Peyer's patch (tissue), 4 donors: ENCODE measurements at regions not wholly inside any gene's neighbourhood (a gene's known extent, or its start where the extent isn't known, plus 50 kb on each side); places are given as distances from the start of the nearest gene placed in this dataset.
A peak's percentile ranks its signal among the peaks of the same experiment; 100 is the strongest.

ENCODE experiments used
- DNase-seq, 3 donors: peaks; one replicate each; pipeline ENCODE4 v3.0.0-alpha.2; 2017 to 2019
- H3K27ac ChIP-seq, 4 donors: fragments of 200-600 bp; sonication (generic); one replicate each; pipeline ENCODE4 v1.5.1; 2016 to 2019
- H3K27me3 ChIP-seq, 2 donors: fragments of 200-600 bp; sonication (generic); one replicate each; pipeline ENCODE4 v1.5.1; 2019
- H3K36me3 ChIP-seq, 3 donors: fragments of 200-600 bp; sonication (generic); one replicate each; pipeline ENCODE4 v1.5.1; 2016 to 2019
- H3K4me1 ChIP-seq, 4 donors: fragments of 200-600 bp; sonication (generic); one replicate each; pipeline ENCODE4 v1.5.1; 2016 to 2019
- H3K4me3 ChIP-seq, 4 donors: fragments of 200-600 bp; sonication (generic); 1 replicate in 3 of 4; 2 replicates in 1 of 4; pipeline ENCODE4 v1.5.1; 2016 to 2019; ENCODE audit warnings: mild to moderate bottlenecking in 1 of 4
- H3K9me3 ChIP-seq, 4 donors: fragments of 200-600 bp; sonication (generic); one replicate each; pipeline ENCODE4 v1.5.1; 2016 to 2019; ENCODE audit warnings: mild to moderate bottlenecking in 1 of 4
- POLR2A ChIP-seq, 2 donors: fragments of 450-650 bp; IDR thresholded peaks; one replicate each; pipeline ENCODE4 v1.5.1; 2017; ENCODE audit warnings: antibody characterized with exemption in 2 of 2, mild to moderate bottlenecking in 2 of 2, moderate library complexity in 2 of 2
- TF ChIP-seq, protein P1 (sequence below), 6 experiments: fragments of 450-650 bp in 4 of 6; fragments of 200-600 bp in 2 of 6; sonication (generic) in 1 of 6; IDR thresholded peaks; one replicate each; pipeline ENCODE4 v1.5.1; 2017 to 2019; ENCODE audit warnings: antibody characterized with exemption in 6 of 6, mild to moderate bottlenecking in 3 of 6, moderate library complexity in 1 of 6

- H3K4me3 ChIP-seq, result no peak overlapping the region
- H3K27me3 ChIP-seq, result no peaks in the 10 kb centered on the region
- H3K36me3 ChIP-seq, result no peaks in the 10 kb centered on the region
- no peak for DNase-seq
- TF ChIP-seq, protein P1, sequence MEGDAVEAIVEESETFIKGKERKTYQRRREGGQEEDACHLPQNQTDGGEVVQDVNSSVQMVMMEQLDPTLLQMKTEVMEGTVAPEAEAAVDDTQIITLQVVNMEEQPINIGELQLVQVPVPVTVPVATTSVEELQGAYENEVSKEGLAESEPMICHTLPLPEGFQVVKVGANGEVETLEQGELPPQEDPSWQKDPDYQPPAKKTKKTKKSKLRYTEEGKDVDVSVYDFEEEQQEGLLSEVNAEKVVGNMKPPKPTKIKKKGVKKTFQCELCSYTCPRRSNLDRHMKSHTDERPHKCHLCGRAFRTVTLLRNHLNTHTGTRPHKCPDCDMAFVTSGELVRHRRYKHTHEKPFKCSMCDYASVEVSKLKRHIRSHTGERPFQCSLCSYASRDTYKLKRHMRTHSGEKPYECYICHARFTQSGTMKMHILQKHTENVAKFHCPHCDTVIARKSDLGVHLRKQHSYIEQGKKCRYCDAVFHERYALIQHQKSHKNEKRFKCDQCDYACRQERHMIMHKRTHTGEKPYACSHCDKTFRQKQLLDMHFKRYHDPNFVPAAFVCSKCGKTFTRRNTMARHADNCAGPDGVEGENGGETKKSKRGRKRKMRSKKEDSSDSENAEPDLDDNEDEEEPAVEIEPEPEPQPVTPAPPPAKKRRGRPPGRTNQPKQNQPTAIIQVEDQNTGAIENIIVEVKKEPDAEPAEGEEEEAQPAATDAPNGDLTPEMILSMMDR (IDR thresholded peaks at IDR 0.05), result no peak
- no peak for TF ChIP-seq POLR2A (IDR thresholded peaks at IDR 0.05)
- H3K4me1 ChIP-seq, result no peaks in the 10 kb centered on the region
- peak overlapping the region in 1 of 4 donors; percentile 29 for H3K27ac ChIP-seq
- H3K9me3 ChIP-seq, result no peaks in the 10 kb centered on the region
Observed at GRCh38 chr21:16418642-16419041, 688.9 kb downstream of the USP25 start.

- DNase-seq, result peak in 1 of 3 donors; percentile 44
- Histone ChIP-seq H3K36me3 (no peaks in the 10 kb centered on the region), H3K9me3 (no peaks in the 10 kb centered on the region), H3K4me3 (peak overlapping the region in 1 of 4 donors; percentile 6), H3K27ac (peak overlapping the region in 1 of 4 donors; percentile 29), H3K4me1 (no peaks in the 10 kb centered on the region), H3K27me3 (no peaks in the 10 kb centered on the region)
- TF ChIP-seq POLR2A (IDR thresholded peaks at IDR 0.05), result no peak
- TF ChIP-seq, protein P1 (IDR thresholded peaks at IDR 0.05), result no peak
Observed at GRCh38 chr21:16419188-16419921, 689.6 kb downstream of the USP25 start.

- TF ChIP-seq, protein P1 (IDR thresholded peaks at IDR 0.05), result no peak
- TF ChIP-seq POLR2A (IDR thresholded peaks at IDR 0.05), result no peak
- Histone ChIP-seq H3K9me3 (no peaks in the 10 kb centered on the region), H3K4me1 (no peaks in the 10 kb centered on the region), H3K36me3 (no peaks in the 10 kb centered on the region), H3K27me3 (no peaks in the 10 kb centered on the region), H3K4me3 (peak overlapping the region in 1 of 4 donors; percentile 6), H3K27ac (peak overlapping the region in 1 of 4 donors; percentile 29)
- no peak for DNase-seq
Observed at GRCh38 chr21:16420031-16420724, 690.4 kb downstream of the USP25 start.

DNA sequence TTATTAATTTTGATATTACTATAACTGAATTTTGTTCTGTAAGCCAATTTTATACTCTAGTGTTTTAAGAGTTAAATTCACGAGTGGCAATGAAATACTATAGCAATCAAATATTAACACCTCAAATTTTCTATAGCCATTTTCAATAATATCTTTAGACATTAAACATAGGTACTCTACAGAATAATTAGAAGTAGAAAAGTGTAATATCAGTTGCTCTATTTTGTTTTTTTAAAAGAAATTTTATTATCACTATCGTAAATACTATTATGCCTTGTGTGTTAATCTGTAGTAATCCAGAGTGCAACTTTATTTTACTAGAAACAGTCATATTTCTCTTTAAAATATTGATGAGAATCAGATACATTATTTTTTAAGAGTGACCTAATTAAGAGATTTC lies 691.2 kb downstream of the USP25 start:
- Histone ChIP-seq H3K27ac (no peak overlapping the region), H3K27me3 (no peaks in the 10 kb centered on the region), H3K36me3 (no peaks in the 10 kb centered on the region), H3K4me1 (no peaks in the 10 kb centered on the region), H3K4me3 (no peak overlapping the region), H3K9me3 (no peaks in the 10 kb centered on the region)
- no peak for DNase-seq
- TF ChIP-seq, protein P1 (IDR thresholded peaks at IDR 0.05), result no peak
- no peak for TF ChIP-seq POLR2A (IDR thresholded peaks at IDR 0.05)

- no peak for TF ChIP-seq POLR2A (IDR thresholded peaks at IDR 0.05)
- TF ChIP-seq, protein P1 (IDR thresholded peaks at IDR 0.05), result no peak
Observed at GRCh38 chr21:16421965-16422364, 692.2 kb downstream of the USP25 start.

More at GRCh38 chr21:16421965-16422364, 692.2 kb downstream of the USP25 start:
- Histone ChIP-seq H3K4me3 (no peak overlapping the region), H3K27me3 (no peaks in the 10 kb centered on the region), H3K36me3 (no peaks in the 10 kb centered on the region), H3K27ac (no peak overlapping the region), H3K9me3 (no peaks in the 10 kb centered on the region), H3K4me1 (no peaks in the 10 kb centered on the region)
- no peak for DNase-seq
